ENCODE measurements at regions not wholly inside any gene's neighbourhood (a gene's known extent, or its start where the extent isn't known, plus 50 kb on each side); places are given as distances from the start of the nearest gene placed in this dataset.
"Not testable (repeated sequence)": the region's sequence is repeated elsewhere in the genome, so short reads cannot be mapped to it uniquely, and the experiment has no call there.

DNA sequence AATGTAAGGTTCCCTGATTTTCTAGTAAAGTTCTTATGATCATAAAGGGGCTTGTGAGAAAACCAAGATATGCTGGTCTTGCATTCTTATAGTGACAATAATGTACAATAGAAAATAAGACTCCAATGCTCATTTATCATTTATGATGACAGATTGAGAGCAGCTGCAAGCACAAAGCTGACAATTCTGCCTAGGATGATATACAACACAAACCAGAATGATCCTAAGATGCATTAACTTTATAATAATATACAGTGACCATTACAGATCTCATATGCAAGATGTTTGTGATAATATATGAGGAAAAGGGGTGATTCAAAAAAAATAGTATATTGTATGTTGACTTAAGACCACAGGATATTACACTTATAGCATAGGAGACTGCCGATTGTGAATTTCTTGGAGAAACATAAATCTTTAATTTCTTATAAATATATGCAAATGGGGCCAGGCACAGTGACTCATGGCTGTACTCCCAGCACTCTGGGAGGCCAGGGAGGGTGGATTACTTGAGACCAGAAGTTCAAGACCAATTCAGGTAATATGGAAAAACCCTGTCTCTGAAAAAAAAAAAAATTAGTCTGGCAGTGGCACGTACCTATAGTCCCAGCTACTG lies 387.0 kb downstream of the ZBBX start:
- no peaks in the 10 kb centered on the region for H3K36me3 ChIP-seq
- TF ChIP-seq, protein P1, sequence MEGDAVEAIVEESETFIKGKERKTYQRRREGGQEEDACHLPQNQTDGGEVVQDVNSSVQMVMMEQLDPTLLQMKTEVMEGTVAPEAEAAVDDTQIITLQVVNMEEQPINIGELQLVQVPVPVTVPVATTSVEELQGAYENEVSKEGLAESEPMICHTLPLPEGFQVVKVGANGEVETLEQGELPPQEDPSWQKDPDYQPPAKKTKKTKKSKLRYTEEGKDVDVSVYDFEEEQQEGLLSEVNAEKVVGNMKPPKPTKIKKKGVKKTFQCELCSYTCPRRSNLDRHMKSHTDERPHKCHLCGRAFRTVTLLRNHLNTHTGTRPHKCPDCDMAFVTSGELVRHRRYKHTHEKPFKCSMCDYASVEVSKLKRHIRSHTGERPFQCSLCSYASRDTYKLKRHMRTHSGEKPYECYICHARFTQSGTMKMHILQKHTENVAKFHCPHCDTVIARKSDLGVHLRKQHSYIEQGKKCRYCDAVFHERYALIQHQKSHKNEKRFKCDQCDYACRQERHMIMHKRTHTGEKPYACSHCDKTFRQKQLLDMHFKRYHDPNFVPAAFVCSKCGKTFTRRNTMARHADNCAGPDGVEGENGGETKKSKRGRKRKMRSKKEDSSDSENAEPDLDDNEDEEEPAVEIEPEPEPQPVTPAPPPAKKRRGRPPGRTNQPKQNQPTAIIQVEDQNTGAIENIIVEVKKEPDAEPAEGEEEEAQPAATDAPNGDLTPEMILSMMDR (IDR thresholded peaks at IDR 0.05): no peak
- TF ChIP-seq EP300 (IDR thresholded peaks at IDR 0.05) (no peak), POLR2A (IDR thresholded peaks at IDR 0.05; ENCODE audit: low read depth) (no peak), POLR2AphosphoS5 (IDR thresholded peaks at IDR 0.05) (no peak)
- 66% methylated on average over 2 of the region's 2 CpGs for whole genome bisulfite sequencing
- no peak overlapping the region for H3K27ac ChIP-seq (replicated peaks in 1 of 4)
- DNase-seq (ENCODE audit: extremely low spot score): no peak
- H3K4me1 ChIP-seq: no peaks in the 10 kb centered on the region
- H3K4me3 ChIP-seq: no peak overlapping the region
- H3K27me3 ChIP-seq: no peaks in the 10 kb centered on the region
- no peaks in the 10 kb centered on the region for H3K9me3 ChIP-seq
- intact Hi-C loops (cut with DNase I): no loop called here

DNA sequence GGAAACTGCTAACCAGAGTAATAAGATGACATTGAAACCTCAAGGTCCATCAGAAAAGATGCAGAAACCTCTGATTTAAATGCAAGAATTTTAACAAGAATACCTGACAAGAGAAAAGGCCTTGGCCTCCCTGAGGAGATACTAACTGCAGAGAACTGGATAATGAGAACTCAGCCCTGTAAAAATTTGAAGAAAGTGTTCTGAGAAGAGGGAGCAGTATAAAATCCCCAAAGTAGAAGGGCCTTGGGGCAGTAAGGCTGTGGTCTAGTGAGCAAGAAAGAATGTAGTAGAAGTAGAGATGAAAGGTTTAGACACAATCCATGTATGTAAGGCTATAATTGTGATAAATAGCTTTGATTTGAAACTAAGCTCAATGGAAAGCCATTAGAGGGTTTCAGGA lies 394.1 kb downstream of the ZBBX start:
- Histone ChIP-seq H3K4me1 (no peaks in the 10 kb centered on the region), H3K9me3 (no peaks in the 10 kb centered on the region), H3K27me3 (no peaks in the 10 kb centered on the region), H3K27ac (replicated peaks in 1 of 4) (no peak overlapping the region), H3K4me3 (no peak overlapping the region), H3K36me3 (no peaks in the 10 kb centered on the region)
- no peak for TF ChIP-seq POLR2AphosphoS5 (IDR thresholded peaks at IDR 0.05)
- no peak for TF ChIP-seq POLR2A (IDR thresholded peaks at IDR 0.05; ENCODE audit: low read depth)
- no peak for TF ChIP-seq EP300 (IDR thresholded peaks at IDR 0.05)
- TF ChIP-seq, protein P1 (IDR thresholded peaks at IDR 0.05): no peak
- no peak for DNase-seq (ENCODE audit: extremely low spot score)
- intact Hi-C loops (cut with DNase I): no loop called here

DNA sequence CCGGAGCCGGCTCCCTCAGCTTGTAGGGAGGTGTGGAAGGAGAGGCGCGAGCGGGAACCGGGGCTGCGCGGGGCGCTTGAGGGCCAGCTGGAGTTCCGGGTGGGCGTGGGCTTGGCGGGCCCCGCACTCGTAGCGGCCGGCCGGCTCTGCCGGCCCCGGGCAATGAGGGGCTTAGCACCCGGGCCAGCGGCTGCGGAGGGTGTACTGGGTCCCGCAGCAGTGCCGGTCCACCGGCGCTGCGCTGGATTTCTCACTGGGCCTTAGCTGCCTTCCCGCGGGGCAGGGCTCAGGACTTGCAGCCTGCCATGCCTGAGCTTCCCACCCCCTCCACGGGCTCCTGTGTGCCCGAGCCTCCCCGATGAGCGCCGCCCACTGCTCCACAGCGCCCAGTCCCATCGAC lies 404.3 kb downstream of the ZBBX start:
- intact Hi-C loops (cut with DNase I); H3K27me3 ChIP-seq; H3K4me1 ChIP-seq; H3K4me3 ChIP-seq; H3K9me3 ChIP-seq; H3K27ac ChIP-seq (replicated peaks in 1 of 4); DNase-seq (ENCODE audit: extremely low spot score); H3K36me3 ChIP-seq: not testable (repeated sequence)
- 96% methylated on average over 19 of the region's 36 CpGs for WGBS

DNA sequence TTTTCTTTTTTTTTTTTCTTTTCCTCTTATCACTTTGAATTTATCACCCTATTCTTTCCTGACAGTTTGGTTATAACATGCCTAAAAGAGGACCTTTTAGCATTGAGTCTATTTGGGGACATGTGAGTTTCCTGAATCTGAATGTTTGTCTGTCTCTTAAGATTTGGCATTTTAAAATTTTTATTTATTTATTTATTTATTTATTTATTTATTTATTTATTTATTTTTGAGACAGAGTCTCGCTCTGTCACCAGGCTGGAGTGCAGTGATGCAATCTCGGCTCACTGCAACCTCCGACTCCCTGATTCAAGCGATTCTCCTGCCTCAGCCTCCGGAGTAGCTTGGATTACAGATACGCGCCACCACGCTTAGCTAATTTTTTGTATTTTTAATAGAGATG lies 412.4 kb downstream of the ZBBX start:
- H3K27ac ChIP-seq (replicated peaks in 1 of 4); H3K4me1 ChIP-seq; DNase-seq (ENCODE audit: extremely low spot score); H3K4me3 ChIP-seq; H3K27me3 ChIP-seq; H3K36me3 ChIP-seq; intact Hi-C loops (cut with DNase I): not testable (repeated sequence)
- peaks cover 0 to 20% (median 6%) of the 10 kb centered on the region in 4 donors for H3K9me3 ChIP-seq
- WGBS: 95% methylated on average over 8 of the region's 8 CpGs

DNA sequence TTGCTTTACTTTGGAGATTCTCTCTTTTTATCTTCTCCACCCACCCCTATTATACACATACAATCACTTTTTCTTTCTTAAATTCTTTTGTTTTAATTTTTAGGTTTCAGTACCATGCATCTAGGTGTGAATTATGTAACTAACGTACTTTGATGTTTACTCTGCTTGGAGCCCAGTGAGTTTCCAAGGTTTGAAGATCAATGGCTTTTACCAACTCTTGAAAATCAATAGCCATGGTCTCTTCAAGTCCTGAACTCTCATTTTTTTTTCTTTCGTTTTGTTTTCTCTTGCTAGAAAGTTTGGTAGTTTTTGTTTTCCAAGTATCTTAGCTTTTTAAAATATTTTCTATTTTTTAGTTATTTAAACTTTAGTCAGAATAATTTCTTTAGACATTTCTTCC lies 417.2 kb downstream of the ZBBX start:
- DNase-seq (ENCODE audit: extremely low spot score): no peak
- Histone ChIP-seq H3K4me1 (no peaks in the 10 kb centered on the region), H3K36me3 (no peaks in the 10 kb centered on the region), H3K4me3 (no peak overlapping the region), H3K9me3 (peaks cover 0 to 9% (median 2%) of the 10 kb centered on the region in 4 donors), H3K27me3 (no peaks in the 10 kb centered on the region), H3K27ac (replicated peaks in 1 of 4) (no peak overlapping the region)
- intact Hi-C loops (cut with DNase I): no loop called here
- TF ChIP-seq POLR2AphosphoS5 (IDR thresholded peaks at IDR 0.05) (no peak), EP300 (IDR thresholded peaks at IDR 0.05) (no peak), POLR2A (IDR thresholded peaks at IDR 0.05; ENCODE audit: low read depth) (no peak)
- TF ChIP-seq, protein P1 (IDR thresholded peaks at IDR 0.05): no peak
- 74% methylated on average over 2 of the region's 2 CpGs for WGBS

DNA sequence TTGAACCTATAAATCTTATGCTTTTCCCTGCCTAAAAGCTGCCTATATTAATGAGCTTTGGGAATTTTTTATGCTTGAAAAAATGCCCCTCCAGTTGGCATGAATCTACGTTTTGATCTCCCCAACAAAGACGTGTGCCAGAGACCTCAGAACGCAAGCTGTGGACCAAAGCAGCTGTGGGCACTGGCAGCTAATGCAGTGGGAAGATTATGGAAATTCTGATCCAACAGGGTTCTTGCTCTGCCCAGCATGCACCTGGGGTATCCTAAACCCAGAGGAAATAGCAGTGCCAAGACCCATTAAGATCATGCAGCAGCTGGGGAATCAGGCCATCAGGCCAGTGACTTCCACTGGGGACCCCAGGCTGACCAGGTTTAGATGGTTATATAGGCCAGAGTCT lies 423.0 kb downstream of the ZBBX start:
- intact Hi-C loops (cut with DNase I): no loop called here
- H3K27ac ChIP-seq (replicated peaks in 1 of 4): no peak overlapping the region
- DNase-seq (ENCODE audit: extremely low spot score): no peak
- H3K9me3 ChIP-seq: peaks cover 0 to 11% (median 3%) of the 10 kb centered on the region in 4 donors
- 92% methylated on average over 3 of the region's 3 CpGs for WGBS
- no peaks in the 10 kb centered on the region for H3K4me1 ChIP-seq
- no peaks in the 10 kb centered on the region for H3K36me3 ChIP-seq
- H3K4me3 ChIP-seq: no peak overlapping the region
- no peaks in the 10 kb centered on the region for H3K27me3 ChIP-seq
- TF ChIP-seq POLR2A (IDR thresholded peaks at IDR 0.05; ENCODE audit: low read depth) (no peak), EP300 (IDR thresholded peaks at IDR 0.05) (no peak), POLR2AphosphoS5 (IDR thresholded peaks at IDR 0.05) (no peak)
- TF ChIP-seq, protein P1 (IDR thresholded peaks at IDR 0.05): no peak

Measured in esophagus muscularis mucosa (tissue), 4 donors.